ENCODE measurements at regions not wholly inside any gene's neighbourhood (a gene's known extent, or its start where the extent isn't known, plus 50 kb on each side); places are given as distances from the start of the nearest gene placed in this dataset.
"Not testable (repeated sequence)": the region's sequence is repeated elsewhere in the genome, so short reads cannot be mapped to it uniquely, and the experiment has no call there.

GRCh38 chr22:49511393-49512189 is 316.1 kb downstream of the BRD1 start:
- not testable (repeated sequence) for TF ChIP-seq POLR2A, EP300 (IDR thresholded peaks at IDR 0.05)
